GM19351 (cell line): ENCODE measurements at regions not wholly inside any gene's neighbourhood (a gene's known extent, or its start where the extent isn't known, plus 50 kb on each side); places are given as distances from the start of the nearest gene placed in this dataset.
"Not testable (repeated sequence)": the region's sequence is repeated elsewhere in the genome, so short reads cannot be mapped to it uniquely, and the experiment has no call there.

Source experiments
- ATAC-seq: cut with Tn5 transposase; IDR thresholded peaks from one replicate; pipeline ENCODE4 v1.9.1; 2021; ENCODE audit warnings: mild to moderate bottlenecking, moderate library complexity; ENCODE audit not compliant: unreplicated experiment

DNA sequence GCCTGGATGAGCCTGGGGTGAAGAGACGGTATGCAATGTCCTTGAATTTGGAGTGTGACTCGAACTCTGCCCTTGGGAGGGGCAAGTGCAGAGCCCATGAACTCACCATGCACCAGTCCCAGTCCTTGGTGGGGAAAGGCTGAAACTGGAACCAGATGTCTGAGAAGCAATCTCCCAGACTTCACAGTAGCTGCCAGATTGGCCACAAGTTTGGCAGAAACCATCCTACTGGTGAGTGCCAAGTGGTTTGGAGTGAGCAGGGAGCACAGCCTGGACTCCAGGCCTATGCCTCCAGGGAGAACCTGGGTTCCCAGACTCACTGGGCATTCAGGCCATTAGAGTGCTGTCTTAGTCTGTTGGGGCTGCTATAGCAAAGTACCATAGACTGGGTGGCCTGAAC is 99.6 kb upstream of the LYZL1 start:
- no peak for ATAC-seq

DNA sequence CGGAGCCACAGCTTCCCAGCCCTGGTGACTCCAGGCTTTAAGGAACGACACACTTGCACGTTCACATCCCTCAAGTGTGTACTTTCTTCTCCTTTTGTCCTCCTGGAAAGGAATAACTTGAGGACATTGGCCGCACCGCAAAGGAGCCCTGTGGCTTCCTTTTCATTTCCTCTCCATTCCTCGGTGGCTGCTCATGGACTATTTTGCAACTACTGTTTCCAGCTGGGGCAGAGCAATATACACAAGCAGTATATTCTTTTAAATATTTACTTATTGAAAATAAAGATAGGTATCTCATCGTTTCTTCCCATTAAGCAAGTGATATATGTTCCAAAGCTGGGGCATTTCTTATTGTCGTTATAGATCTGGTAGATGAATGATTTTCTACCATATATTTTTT is 97.2 kb upstream of the LYZL1 start:
- ATAC-seq, result no peak

DNA sequence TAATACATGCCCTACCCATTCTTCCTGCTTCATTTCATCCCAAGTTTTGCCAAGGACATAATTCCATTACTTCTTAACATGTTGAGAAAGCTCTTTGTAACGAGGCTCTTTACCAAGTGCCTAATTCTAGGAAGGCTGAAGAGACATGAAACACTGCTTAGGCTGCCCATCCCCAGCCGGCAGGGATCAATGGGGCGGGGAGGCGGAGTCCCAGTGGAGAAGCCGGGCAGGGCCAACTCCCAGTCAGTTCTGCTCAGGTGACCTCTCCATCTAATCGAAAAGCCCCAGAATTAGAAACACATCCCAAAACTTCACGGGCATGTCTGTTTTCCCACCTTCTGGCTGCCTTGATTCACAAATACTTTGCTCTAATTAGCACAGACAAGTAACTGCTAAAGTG is 89.5 kb upstream of the LYZL1 start:
- no peak for ATAC-seq

DNA sequence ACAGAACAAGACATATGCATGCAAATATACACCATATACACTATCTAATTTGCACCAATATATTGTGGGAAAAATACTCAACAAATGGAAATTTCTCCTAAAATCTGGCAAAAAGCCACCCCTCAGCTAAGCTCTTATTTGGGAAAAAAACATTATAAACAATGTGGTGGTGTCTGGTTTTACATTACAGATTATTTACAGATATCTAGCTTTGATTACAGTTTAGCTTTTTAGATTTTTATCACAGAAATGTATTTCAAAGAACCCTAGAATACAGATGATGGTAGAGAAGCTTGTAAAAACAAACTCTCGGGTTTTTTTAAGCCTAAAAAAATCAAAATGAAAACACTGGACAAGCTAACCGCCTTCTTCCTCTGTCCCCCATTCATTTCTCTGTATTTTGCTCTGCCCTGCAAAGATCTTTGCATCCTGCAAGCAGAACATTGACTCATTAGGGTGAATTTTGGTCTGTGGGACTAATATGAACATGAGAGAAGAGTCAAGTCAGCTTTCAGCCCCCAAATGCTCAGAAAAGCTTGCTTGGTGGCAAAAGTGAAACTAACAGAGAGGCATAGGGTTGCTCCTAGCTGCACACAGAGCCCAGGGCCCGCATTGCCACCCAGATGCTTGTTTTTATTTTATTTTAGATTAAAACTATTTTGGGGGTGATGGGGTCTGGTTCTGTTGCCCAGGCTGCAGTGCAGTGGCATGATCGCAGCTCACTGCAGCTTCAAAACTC is 88.8 kb upstream of the LYZL1 start:
- no peak for ATAC-seq

DNA sequence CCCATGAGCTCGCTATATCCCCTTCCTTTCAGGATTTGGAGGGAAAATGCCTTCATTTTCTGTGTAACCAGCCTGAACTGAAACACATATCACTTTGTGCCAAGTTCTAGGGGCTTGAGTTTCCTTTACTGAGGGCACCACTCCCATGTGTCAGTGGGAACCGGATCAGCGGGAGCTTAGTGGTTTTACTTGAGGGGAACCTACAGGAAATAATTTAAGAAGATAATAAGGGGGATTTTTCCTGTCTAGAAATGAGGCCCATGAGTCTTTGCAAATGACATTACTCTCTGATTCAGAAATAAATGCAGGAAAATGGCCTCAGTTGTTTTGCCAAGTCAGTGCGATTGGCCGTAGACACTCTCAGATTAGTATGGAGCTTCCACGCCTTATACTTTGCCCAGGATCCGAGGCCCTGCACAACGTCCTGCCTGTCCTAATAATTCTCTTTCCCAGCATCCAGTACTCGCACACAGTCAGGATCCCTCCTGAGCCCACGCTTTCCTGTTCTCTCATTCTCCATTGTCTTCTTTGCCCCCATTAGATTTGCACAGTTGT is 86.4 kb upstream of the LYZL1 start:
- no peak for ATAC-seq

DNA sequence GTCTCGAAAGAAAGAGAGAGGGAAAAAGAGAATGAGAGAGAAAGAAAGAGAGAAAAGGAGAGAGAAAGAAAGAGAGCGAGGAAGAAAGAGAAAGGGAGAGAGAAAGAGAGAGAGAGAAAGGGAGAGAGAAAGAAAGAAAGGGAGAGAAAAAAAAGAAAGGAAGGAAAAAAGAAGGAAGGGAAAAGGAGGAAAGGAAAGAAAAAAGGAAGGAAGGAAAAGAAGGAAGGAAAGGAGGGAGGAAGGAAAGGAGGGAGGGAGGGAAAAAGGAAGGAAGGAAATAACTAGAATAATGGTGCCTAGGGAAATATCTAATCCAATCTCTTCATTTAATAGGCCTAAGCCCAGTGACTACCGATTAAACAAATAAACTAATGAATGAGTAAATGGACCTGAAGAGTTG is 85.4 kb upstream of the LYZL1 start:
- ATAC-seq, result no peak

DNA sequence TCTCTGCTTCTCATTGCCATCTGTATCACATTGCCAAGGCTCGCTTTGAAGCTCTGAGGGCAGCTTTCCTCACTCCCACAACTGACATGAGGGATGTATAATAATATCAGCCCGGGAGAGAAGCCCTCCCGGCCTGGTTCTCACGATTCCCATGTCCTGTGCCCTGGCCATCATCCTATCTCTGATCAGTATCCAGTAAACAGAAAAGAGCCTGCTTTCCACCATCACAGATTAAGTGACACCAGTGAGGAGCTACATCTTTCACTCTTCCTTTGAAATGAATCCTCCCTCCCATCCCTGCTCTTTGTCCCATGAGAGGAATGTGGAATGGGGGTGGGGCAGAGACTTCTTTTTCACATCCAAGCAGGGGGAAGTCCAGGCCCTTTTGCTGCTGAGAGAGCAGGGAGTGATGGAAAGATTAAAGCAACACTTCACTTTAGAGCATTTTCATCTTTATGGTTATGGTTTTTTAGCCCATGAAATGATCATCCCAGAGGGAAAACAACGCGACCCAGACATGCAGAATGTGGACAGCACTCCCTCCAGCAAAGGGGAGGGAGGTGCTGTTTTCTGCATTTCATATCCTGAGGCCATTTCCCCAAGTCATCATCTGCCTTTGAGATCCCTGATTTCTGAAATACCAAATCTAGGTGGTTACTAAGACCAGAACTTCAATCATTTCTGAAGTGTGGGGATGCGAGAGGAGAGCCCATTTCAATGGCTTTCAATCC is 84.6 kb upstream of the LYZL1 start:
- no peak for ATAC-seq

DNA sequence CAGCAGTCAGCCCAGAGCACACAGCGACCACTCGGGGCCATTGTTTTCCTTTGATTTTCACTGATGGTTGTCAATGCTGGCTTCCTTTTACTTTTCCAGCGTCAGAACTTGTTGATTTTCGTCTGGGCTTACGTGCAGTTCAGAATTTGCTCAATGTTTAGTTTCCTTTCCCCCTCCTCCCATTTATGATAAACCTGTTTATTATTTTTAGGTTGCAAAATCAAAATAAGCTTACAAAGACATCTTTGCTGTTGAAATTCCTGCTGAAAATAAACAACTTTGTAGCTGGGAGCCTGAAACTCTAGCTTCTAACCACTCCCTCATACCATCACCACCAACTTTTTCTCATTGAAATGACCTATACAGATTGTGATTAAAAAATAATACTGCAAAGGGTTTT is 83.1 kb upstream of the LYZL1 start:
- ATAC-seq, result no peak

DNA sequence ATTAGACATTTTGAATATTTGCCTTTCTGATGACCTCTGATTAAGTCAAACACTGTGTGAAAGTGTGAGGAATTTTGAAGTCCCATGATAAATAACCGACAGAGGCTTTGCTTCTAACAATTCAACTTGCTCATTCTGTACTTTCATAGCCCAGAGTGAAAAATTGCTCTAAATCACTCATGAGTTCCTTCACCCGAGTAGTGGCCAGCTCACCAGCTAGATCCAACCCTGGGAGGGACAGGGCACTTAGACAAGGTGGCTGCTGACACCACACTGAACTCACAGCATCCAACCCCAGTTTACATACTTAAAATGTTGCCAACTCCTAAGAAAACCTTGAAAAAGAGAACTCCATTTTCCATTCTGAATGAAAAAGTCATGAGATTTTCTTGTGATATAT is 80.0 kb upstream of the LYZL1 start:
- no peak for ATAC-seq

DNA sequence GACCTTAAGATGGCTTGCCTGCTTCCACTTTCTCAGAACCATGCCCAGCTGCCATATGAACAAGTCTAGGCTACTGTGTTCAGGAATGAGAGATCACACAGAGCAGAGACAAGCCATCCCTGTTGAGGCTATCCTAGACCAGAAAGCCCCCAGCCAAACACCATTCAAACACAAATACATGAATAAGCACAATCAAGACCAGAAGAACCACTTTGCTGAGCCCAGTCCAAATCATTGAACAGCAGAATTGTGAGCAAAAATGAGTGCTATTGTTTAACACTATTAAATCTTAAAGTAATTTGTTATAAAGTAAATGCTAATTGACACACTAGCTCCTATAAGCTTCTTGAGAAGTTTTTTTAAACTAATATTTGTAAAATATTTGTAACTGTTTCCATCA is 79.0 kb upstream of the LYZL1 start:
- no peak for ATAC-seq

DNA sequence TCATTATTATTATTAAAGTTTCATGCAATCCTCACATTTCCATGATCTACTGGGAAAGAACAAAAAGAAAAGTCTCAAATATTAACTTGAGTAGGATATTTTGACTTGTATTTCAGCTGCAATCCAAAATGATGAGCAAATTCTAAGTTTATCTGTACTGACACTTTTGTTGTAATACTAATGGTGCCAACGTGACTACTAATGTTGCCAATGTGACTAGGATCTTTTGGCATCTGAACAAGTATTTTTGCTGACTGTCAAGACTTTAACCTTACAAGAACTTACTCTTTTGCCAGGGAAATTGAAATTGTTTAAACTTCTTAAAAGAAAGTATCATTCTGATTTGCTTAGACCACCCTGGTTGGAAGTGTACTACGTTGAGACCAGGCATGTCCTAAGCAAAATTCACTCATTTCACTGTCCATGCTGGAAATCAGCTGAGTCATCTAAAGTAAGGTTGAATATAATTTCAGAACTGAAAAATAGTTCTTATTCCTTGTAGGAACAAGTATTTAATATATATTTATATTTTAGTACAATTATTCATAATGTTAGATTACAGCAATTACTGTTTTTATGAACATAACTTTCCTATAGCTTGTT is 78.5 kb upstream of the LYZL1 start:
- no peak for ATAC-seq

DNA sequence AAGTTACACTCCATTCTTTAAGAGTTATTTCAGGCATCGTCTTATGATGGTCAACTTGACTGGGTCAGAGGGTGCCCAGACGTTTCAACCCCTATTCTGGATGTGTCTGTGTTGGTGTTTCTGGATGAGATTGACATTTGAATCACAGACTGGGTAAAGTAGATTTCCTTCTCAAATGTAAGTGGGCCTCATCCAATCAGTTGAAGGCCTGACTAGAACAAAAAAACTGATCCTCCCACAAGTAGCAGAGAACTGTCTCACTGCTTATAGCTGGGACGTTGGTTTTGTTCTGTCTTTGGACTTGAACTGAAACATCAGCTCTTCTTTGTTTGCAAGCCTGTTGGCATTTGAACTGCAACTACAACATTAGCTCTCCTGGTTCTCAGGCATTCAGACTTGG is 76.3 kb upstream of the LYZL1 start:
- ATAC-seq, result no peak

DNA sequence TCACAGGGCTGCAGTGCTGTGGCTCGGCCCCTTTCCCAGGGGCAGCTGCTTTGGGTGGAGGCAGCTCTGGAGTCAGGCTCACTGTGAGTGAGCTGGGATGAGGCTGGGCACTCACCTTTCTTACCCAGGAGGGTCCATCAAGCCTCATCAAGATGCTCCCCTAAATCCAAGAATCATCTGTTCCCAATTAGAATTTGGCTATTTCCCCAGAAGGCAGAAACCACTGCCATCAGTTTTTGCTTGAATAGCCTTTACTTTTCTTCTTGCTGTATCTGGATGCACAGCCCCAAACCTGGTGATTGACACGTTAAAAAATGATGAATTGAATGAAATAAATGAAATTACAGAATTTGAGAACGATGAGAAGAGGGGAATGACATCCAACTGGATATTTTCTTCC is 74.3 kb upstream of the LYZL1 start:
- ATAC-seq, result no peak

DNA sequence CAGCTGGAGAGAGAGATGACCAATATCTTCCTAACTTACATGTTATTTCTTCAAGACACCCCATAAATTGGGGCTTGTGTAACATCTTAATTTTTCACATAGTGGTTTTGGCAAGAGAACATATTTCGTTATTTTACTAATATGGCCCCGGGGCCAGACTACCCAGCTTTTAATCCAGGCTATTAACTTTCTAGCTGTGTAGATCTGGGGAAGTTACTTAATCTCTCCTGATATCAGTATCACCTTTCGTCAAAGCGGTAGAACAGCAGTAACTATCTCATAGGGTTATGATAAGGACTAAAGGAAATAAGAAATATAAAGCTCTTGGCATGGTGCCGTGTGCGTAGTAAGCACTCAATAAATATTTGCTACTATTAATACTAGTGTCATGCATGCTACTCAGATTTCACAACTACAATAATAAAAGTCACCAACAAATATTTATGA is 71.6 kb upstream of the LYZL1 start:
- ATAC-seq, result no peak

DNA sequence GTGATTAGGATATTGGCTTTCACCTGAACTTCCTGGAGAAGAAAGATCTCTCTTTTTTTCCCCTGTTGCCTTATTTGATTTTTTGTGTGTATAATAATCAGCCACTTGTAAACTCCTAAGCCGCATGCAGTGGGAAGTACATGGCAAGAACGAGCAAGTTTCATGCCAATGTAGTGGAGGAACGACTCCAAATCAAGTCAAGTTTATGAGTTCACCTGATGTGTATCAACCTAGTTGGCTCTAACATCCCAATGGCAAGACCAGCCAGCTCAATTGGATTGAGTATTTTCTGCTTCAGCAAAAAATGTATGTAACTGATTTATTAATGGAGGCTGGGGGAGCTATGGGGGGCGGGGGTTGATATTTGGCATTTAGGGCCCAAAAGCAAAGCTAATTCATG is 65.5 kb upstream of the LYZL1 start:
- ATAC-seq, result no peak

DNA sequence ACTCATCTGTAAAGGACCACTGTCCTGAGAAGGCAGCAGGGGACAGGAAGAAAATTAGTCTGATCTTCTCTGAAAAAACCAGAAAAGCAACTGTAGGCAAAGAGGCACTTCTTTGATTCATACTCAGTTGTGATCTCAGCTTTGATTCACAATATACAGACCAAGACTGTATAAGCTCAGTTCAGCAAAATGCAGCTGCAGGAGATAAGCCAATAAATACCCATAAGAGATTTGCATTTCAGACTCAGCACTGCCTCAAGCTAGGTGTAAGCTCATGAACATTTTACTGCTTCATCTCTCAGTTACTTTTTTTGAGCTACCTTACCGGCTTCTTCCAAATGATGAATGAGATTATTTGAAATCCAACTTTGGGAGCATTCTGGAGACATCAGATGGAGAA is 64.2 kb upstream of the LYZL1 start:
- ATAC-seq, result no peak

DNA sequence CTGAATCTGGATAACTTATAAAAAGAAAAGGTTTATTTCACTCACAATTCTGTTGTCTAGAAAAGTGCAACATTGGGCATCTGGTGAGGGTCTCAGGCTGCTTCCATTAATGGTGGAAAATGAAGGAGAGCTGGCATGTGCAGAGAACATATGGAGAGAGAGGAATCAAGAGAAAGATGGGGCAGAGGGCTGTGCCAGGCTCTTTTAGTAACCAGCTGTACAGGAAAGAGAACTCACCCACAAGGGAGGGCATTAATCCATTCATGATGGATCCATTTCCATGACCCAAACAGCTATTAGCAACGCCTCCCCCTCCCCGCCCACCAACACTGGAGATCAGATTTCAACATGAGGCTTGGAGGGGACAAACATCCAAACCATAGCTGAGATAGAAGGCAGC is 61.7 kb upstream of the LYZL1 start:
- ATAC-seq, result no peak

DNA sequence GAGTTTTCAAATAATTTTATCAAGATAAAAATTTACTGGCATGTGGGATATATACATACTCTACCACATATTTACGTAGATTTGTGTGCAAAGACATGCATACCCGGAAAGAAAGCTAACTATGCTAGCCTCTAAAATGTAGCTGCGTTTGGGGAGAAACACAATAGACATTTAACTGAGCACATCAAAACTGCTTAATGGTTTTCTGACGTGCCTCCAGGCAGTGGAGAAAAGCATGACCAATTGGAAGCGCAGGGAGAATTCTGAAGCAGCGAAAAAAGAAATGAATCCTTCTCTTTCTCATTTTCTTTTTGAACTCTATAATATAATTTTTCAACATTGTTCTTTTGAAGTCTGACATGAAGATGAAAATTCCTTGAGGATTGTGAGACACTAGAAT is 60.3 kb upstream of the LYZL1 start:
- no peak for ATAC-seq

DNA sequence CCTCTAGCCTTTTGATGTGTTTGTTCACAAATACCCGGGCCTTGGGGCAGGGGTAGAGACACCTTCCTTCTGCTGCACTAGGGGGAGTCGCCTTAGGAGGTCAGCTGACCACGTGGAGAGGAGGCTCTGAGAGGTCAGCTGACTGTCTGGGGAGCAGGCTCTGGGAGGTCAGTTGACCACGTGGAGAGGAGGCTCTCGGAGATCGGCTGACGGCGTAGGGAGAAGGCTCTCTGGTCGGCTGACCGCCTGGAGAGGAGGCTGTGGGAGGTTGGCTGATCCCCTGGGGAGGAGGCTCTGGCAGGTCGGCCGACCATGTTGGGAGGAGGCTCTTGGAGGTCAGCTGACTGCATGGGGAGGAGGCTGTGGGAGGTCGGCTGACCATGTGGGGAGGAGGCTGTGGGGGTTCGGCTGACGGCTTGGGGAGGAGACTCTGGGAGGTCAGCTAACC is 59.6 kb upstream of the LYZL1 start:
- no peak for ATAC-seq

DNA sequence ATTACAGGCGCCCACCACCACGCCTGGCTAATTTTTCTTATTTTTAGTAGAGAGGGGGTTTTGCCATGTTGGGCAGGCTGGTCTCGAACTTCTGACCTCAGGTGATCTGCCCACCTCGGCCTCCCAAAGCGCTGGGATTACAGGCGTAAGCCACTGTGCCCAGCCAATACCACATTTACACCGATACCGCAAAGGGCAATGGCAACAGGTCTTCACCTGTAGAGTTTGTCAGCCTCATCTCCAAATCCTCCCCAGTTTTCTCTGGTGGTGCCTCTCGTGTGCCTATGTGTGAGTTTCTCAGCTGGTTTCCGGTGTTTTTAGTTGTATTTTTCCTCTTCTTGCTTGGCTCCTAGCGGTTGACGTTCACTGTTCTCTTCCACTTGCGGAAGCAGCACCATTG is 52.0 kb upstream of the LYZL1 start:
- ATAC-seq, result not testable (repeated sequence)

DNA sequence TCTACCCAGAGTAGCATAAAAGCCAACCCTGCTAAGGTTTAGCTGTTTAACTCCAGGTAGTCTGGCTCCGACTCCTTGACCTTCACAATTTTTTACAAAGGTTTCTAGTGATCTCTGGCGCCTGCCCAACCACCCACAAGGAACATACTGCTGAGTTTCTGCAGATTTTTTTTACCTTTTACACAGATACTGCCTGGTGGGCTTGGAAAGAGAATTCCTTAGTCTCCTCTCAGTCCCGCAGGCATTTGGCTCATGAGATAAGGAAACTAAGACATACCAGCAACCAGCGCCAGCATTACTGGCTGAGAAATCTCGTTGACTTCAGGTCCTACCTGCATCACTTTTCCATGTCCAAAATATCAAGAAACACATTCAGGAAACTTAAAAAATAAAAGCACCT is 51.1 kb upstream of the LYZL1 start:
- ATAC-seq, result no peak
